ENCODE measurements at regions not wholly inside any gene's neighbourhood (a gene's known extent, or its start where the extent isn't known, plus 50 kb on each side); places are given as distances from the start of the nearest gene placed in this dataset.

DNA sequence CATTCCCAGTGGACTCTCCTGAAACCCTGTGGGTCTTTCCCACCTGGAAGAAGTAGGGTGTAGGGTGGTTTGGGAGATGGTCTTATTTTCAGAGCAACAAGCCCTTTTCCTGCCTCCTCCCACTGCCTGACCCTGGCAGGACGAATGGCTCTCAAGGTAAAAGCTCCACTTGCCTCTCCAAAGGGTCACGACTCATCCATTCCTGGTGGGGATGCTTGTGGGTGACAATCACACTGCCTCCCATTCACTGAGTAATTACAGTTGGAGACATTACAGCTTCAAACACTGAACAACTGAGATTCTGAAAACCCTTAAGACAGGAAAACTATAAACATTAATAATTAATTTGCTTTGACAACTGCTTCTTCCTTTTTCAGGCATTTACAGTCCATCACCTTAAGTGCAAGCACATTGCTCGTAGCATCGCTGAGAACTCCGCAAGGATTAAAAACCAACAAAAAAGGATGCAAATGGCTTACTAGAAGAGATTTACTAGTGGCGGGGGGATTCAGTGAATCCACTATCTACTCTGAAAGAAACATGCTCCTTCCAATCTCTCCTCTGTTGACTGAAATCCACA, 199.6 kb upstream of the IRS2 start:
- Histone ChIP-seq H3K9me3 (ENCODE audit: control insufficient read depth, insufficient read depth, low read depth, low read length) (no peaks in the 10 kb centered on the region), H3K27ac (ENCODE audit: low read length) (no peak overlapping the region), H3K36me3 (ENCODE audit: control insufficient read depth, insufficient read depth, low read length) (no peaks in the 10 kb centered on the region), H3K4me3 (ENCODE audit: low read depth in 2 of 2, low read length in 2 of 2) (no peak overlapping the region), H3K27me3 (ENCODE audit: control insufficient read depth, insufficient read depth, low read length) (no peaks in the 10 kb centered on the region), H3K4me1 (ENCODE audit: control insufficient read depth, insufficient read depth, low read length) (no peaks in the 10 kb centered on the region)
- in situ Hi-C loops (cut with HindIII; ENCODE audit: low pct_unique_long_range_greater_than_20kb, low sequenced_read_pairs) (no loop called here), intact Hi-C loops (cut with micrococcal nuclease; ENCODE audit: unreplicated experiment) (no loop called here)
- TF ChIP-seq TCF7L2 (IDR thresholded peaks at IDR 0.05; ENCODE audit: low read depth, low read length) (no peak), SIN3A (IDR thresholded peaks at IDR 0.05; ENCODE audit: borderline replicate concordance, insufficient read depth, low read depth, low read length) (no peak), REST (IDR thresholded peaks at IDR 0.05; ENCODE audit: insufficient read depth in 1 of 2, low read depth in 2 of 2, low read length in 1 of 2) (no peak)
- TF ChIP-seq, protein P1, sequence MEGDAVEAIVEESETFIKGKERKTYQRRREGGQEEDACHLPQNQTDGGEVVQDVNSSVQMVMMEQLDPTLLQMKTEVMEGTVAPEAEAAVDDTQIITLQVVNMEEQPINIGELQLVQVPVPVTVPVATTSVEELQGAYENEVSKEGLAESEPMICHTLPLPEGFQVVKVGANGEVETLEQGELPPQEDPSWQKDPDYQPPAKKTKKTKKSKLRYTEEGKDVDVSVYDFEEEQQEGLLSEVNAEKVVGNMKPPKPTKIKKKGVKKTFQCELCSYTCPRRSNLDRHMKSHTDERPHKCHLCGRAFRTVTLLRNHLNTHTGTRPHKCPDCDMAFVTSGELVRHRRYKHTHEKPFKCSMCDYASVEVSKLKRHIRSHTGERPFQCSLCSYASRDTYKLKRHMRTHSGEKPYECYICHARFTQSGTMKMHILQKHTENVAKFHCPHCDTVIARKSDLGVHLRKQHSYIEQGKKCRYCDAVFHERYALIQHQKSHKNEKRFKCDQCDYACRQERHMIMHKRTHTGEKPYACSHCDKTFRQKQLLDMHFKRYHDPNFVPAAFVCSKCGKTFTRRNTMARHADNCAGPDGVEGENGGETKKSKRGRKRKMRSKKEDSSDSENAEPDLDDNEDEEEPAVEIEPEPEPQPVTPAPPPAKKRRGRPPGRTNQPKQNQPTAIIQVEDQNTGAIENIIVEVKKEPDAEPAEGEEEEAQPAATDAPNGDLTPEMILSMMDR (IDR thresholded peaks at IDR 0.05), result no peak
- POLR2A ChIA-PET, result no interaction called here
- CTCF ChIA-PET, result no interaction called here
- BruUV-seq (replicated peaks), result no TSS peak
- ATAC-seq (no peak), DNase-seq (ENCODE audit: low read depth, low spot score) (no peak)

GRCh38 chr13:109983447-109983846, 197.1 kb upstream of the IRS2 start:
- no peak for DNase-seq (ENCODE audit: low read depth, low spot score)
- H3K36me3 ChIP-seq (ENCODE audit: control insufficient read depth, insufficient read depth, low read length), result no peaks in the 10 kb centered on the region
- in situ Hi-C loops (cut with HindIII; ENCODE audit: low pct_unique_long_range_greater_than_20kb, low sequenced_read_pairs), result no loop called here
- intact Hi-C loops (cut with micrococcal nuclease; ENCODE audit: unreplicated experiment), result no loop called here
- ChIA-PET POLR2A (no interaction called here), CTCF (no interaction called here)
- BruUV-seq (replicated peaks), result no TSS peak
- no peak overlapping the region for H3K27ac ChIP-seq (ENCODE audit: low read length)
- H3K9me3 ChIP-seq (ENCODE audit: control insufficient read depth, insufficient read depth, low read depth, low read length), result no peaks in the 10 kb centered on the region
- no peak for TF ChIP-seq POLR2AphosphoS5 (IDR thresholded peaks at IDR 0.05; ENCODE audit: low read depth, low read length)
- no peak for TF ChIP-seq REST (IDR thresholded peaks at IDR 0.05; ENCODE audit: insufficient read depth in 1 of 2, low read depth in 2 of 2, low read length in 1 of 2)
- TF ChIP-seq SIN3A (IDR thresholded peaks at IDR 0.05; ENCODE audit: borderline replicate concordance, insufficient read depth, low read depth, low read length), result no peak
- TF ChIP-seq TCF7L2 (IDR thresholded peaks at IDR 0.05; ENCODE audit: low read depth, low read length), result no peak
- TF ChIP-seq, protein P1 (IDR thresholded peaks at IDR 0.05), result no peak
- no peak overlapping the region for H3K4me3 ChIP-seq (ENCODE audit: low read depth in 2 of 2, low read length in 2 of 2)
- no peaks in the 10 kb centered on the region for H3K27me3 ChIP-seq (ENCODE audit: control insufficient read depth, insufficient read depth, low read length)
- no peak for ATAC-seq
- no peaks in the 10 kb centered on the region for H3K4me1 ChIP-seq (ENCODE audit: control insufficient read depth, insufficient read depth, low read length)
